K562 (cell line): ENCODE measurements at regions not wholly inside any gene's neighbourhood (a gene's known extent, or its start where the extent isn't known, plus 50 kb on each side); places are given as distances from the start of the nearest gene placed in this dataset.

Experiments used
- ATAC-seq: fragments of 200-7000 bp; cut with Tn5 transposase; 3 replicates; pipeline ENCODE4 v1.9.1; 2020; ENCODE audit warnings: moderate library complexity
- BruUV-seq: library from RNA; stranded (reverse); fragments of 400-500 nt; replicated peaks from 2 replicates; lab custom pipeline; 2021; lab: Mats Ljungman, UMichigan
- CTCF ChIA-PET: fragments of 300-600 bp; formaldehyde crosslinking; extraction: SDS; loops from one replicate; lab custom pipeline; 2021; ENCODE audit warnings: low intra/inter-chr PET ratio; lab: Yijun Ruan, JAX
- POLR2A ChIA-PET: fragments of 300-600, 350-650 bp; sonication (Branson Sonifier 250); formaldehyde crosslinking; extraction: SDS; loops from one replicate; lab custom pipeline; 2021; ENCODE audit warnings: antibody characterized with exemption, inconsistent platforms; lab: Yijun Ruan, JAX
- DNase-seq, 4 experiments: peaks; one replicate each; pipeline versions ENCODE4 v3.0.0 to v3.0.0-alpha.2; 2011 to 2018; ENCODE audit warnings: low spot score in 3 of 4, mixed read lengths in 3 of 4; ENCODE audit errors: extremely low read depth in 1 of 4
- FAIRE-seq: peaks from 2 replicates; lab custom pipeline; 2011; peaks lifted over from hg19 to GRCh38; lab: Jason Lieb, UNC
- H2AFZ ChIP-seq: 2 replicates; pipeline ENCODE4 v1.6.0; 2011; ENCODE audit warnings: low read depth, low read length, control low read depth, inconsistent platforms
- H3K27ac ChIP-seq: fragments of 200-600 bp; 3 replicates; pipeline ENCODE4 v1.8.0; 2011; ENCODE audit warnings: low read depth, mild to moderate bottlenecking, control low read depth, inconsistent platforms, low read length, moderate library complexity, mixed read lengths; ENCODE audit errors: extremely low read depth
- H3K27me3 ChIP-seq, 2 experiments: fragments of 300-600 bp in 1 of 2; 2 replicates in 1 of 2; 3 replicates in 1 of 2; pipeline versions ENCODE4 v1.6.0 to v1.8.0; 2011; ENCODE audit warnings: inconsistent platforms in 2 of 2, low read length in 2 of 2, mild to moderate bottlenecking in 1 of 2, mixed read lengths in 1 of 2, moderate library complexity in 1 of 2; ENCODE audit not compliant: control insufficient read depth in 2 of 2, insufficient read depth in 2 of 2
- H3K36me3 ChIP-seq: fragments of 300-600 bp; 3 replicates; pipeline ENCODE4 v1.8.0; 2011; ENCODE audit warnings: mild to moderate bottlenecking, low read length, inconsistent platforms; ENCODE audit not compliant: control insufficient read depth, insufficient read depth
- H3K4me1 ChIP-seq, 2 experiments: fragments of 200-600 bp in 1 of 2; replicated peaks in 1 of 2; 2 replicates in 1 of 2; 3 replicates in 1 of 2; pipeline versions ENCODE4 v1.5.1 to v1.8.0; 2011; ENCODE audit warnings: inconsistent platforms in 2 of 2, low read length in 2 of 2, mild to moderate bottlenecking in 1 of 2, mixed read lengths in 1 of 2, moderate library complexity in 1 of 2; ENCODE audit not compliant: control insufficient read depth in 2 of 2, insufficient read depth in 2 of 2
- H3K4me2 ChIP-seq: 2 replicates; pipeline ENCODE4 v1.6.1; 2011; ENCODE audit warnings: low read length, control low read depth, inconsistent platforms, mixed read lengths; ENCODE audit not compliant: insufficient read depth
- H3K4me3 ChIP-seq: fragments of 200-600 bp; sonication (generic), shearing (Covaris generic); 2 replicates; pipeline ENCODE4 v1.5.1; 2016; ENCODE audit warnings: control low read depth, inconsistent platforms
- H3K79me2 ChIP-seq: fragments of 200-600 bp; 3 replicates; pipeline ENCODE4 v1.8.0; 2011; ENCODE audit warnings: low read length, inconsistent platforms; ENCODE audit not compliant: control insufficient read depth, insufficient read depth
- H3K9ac ChIP-seq, 2 experiments: 2 replicates each; pipeline versions ENCODE4 v1.6.0 to v1.6.1; 2011; ENCODE audit warnings: low read depth in 2 of 2, low read length in 2 of 2, control low read depth in 1 of 2, inconsistent platforms in 1 of 2, mild to moderate bottlenecking in 1 of 2, mixed read lengths in 1 of 2; ENCODE audit not compliant: insufficient read depth in 1 of 2
- H3K9me1 ChIP-seq: one replicate; pipeline ENCODE4 v1.6.0; 2011; ENCODE audit warnings: inconsistent platforms, mild to moderate bottlenecking, low read length, moderate library complexity; ENCODE audit not compliant: control insufficient read depth, insufficient read depth
- H3K9me3 ChIP-seq: replicated peaks from 2 replicates; pipeline ENCODE4 v1.5.1; 2011; ENCODE audit warnings: low read depth, low read length, inconsistent platforms; ENCODE audit not compliant: control insufficient read depth, insufficient read depth
- H4K20me1 ChIP-seq: replicated peaks from 2 replicates; pipeline ENCODE4 v1.6.1; 2011; ENCODE audit warnings: low read length, inconsistent platforms, mixed read lengths; ENCODE audit not compliant: control insufficient read depth, insufficient read depth
- AFF4 ChIP-seq: sonication (generic); formaldehyde crosslinking; IDR thresholded peaks from 2 replicates; pipeline ENCODE4 v1.8.0; 2023; ENCODE audit warnings: mild to moderate bottlenecking, missing genetic modification reagents
- ATF2 ChIP-seq: sonication (generic); formaldehyde crosslinking; IDR thresholded peaks from 2 replicates; pipeline ENCODE4 v1.8.1; 2022; ENCODE audit warnings: missing genetic modification reagents
- CHD1 ChIP-seq: fragments of 200-600 bp; sonication (generic); IDR thresholded peaks from one replicate; pipeline ENCODE4 v1.6.1; 2012; ENCODE audit warnings: mild to moderate bottlenecking, moderate library complexity, low read length, inconsistent platforms
- FUS ChIP-seq: fragments of 200-400 bp; formaldehyde crosslinking; optimal IDR thresholded peaks from 2 replicates; pipeline ENCODE3; 2017; ENCODE audit warnings: low read depth, low read length
- GATAD2A ChIP-seq: fragments of 450-650 bp; IDR thresholded peaks from 2 replicates; pipeline ENCODE4 v1.6.1; 2017
- JUN ChIP-seq, 2 experiments: sonication (generic) in 1 of 2; formaldehyde crosslinking in 1 of 2; IDR thresholded peaks; 2 replicates each; pipeline versions ENCODE4 v1.6.1 to v1.8.0; 2012 to 2022; ENCODE audit warnings: borderline replicate concordance in 2 of 2, mild to moderate bottlenecking in 2 of 2, improper control_type of control experiment in 1 of 2, low read depth in 1 of 2, low read length in 1 of 2, missing genetic modification reagents in 1 of 2
- TAF7 ChIP-seq: fragments of 450-650 bp; IDR thresholded peaks from 2 replicates; pipeline ENCODE4 v1.6.1; 2016; ENCODE audit warnings: missing genetic modification characterization, missing compliant biosample characterization
- ZBTB17 ChIP-seq: fragments of 450-650 bp; formaldehyde crosslinking; IDR thresholded peaks from 2 replicates; pipeline ENCODE4 v1.4.0; 2020; ENCODE audit warnings: mild to moderate bottlenecking
- ZNF175 ChIP-seq: fragments of 200-800 bp; sonication (Bioruptor generic); IDR thresholded peaks from 2 replicates; pipeline ENCODE4 v1.6.1; 2016; ENCODE audit warnings: low read depth, mild to moderate bottlenecking, missing genetic modification characterization, missing compliant biosample characterization
- ZNF347 ChIP-seq: fragments of 450-650 bp; formaldehyde crosslinking; IDR thresholded peaks from 2 replicates; pipeline ENCODE4 v1.4.0; 2020; ENCODE audit warnings: low read depth, mild to moderate bottlenecking, moderate library complexity
- WGBS: fragments of 100-300 bp; shearing (Covaris generic); methylation state at CpG from one replicate; pipeline ENCODE4 v1.1.6; 2016; ENCODE audit warnings: low coverage, mixed read lengths; ENCODE audit not compliant: insufficient coverage; ENCODE audit errors: missing lambda C conversion rate; 5-methylcytosine and 5-hydroxymethylcytosine counted together
- in situ Hi-C: fragments of 300-500 bp; cut with MboI; formaldehyde crosslinking; loops from 4 replicates; pipeline ENCODE4 v1.15.0; 2018; ENCODE audit warnings: inconsistent platforms, mixed read lengths
- intact Hi-C: fragments of 100-400 bp; cut with micrococcal nuclease; formaldehyde crosslinking; loops from 2 replicates; pipeline ENCODE4 v1.14.2; 2022

- Histone ChIP-seq H4K20me1 (no peaks in the 10 kb centered on the region), H3K9me1 (no peaks in the 10 kb centered on the region), H3K4me2 (no peak overlapping the region), H3K4me1 (no peaks in the 10 kb centered on the region), H2AFZ (no peak overlapping the region), H3K9ac (no peak overlapping the region), H3K79me2 (no peaks in the 10 kb centered on the region), H3K4me3 (no peak overlapping the region), H3K9me3 (no peaks in the 10 kb centered on the region), H3K27me3 (no peaks in the 10 kb centered on the region), H3K36me3 (no peaks in the 10 kb centered on the region), H3K27ac (no peak overlapping the region)
- in situ Hi-C loops = no loop called here
- no TSS peak for BruUV-seq
- FAIRE-seq (no peak), ATAC-seq (no peak), DNase-seq (no peak)
- 5% methylated on average over 4 of the region's 5 CpGs for WGBS
- no peak for TF ChIP-seq GATAD2A
- no peak for TF ChIP-seq ATF2 (CRISPR knock-in tag)
- TF ChIP-seq FUS = no peak
- POLR2A ChIA-PET = no interaction called here
- CTCF ChIA-PET = no interaction called here
- intact Hi-C loops = no loop called here
These were observed 199.1 kb upstream of the OR13F1 start for GRCh38 chr9:104304925-104305324.

- no peak for ATAC-seq
- H3K36me3 ChIP-seq = no peaks in the 10 kb centered on the region
- no peak overlapping the region for H3K9ac ChIP-seq
- ChIA-PET POLR2A (no interaction called here), CTCF (no interaction called here)
- H3K27me3 ChIP-seq = no peaks in the 10 kb centered on the region
- H3K9me1 ChIP-seq = no peaks in the 10 kb centered on the region
- H3K9me3 ChIP-seq = no peaks in the 10 kb centered on the region
- H2AFZ ChIP-seq = no peak overlapping the region
- no peak overlapping the region for H3K27ac ChIP-seq
- H4K20me1 ChIP-seq = no peaks in the 10 kb centered on the region
- WGBS = 1% methylated on average over 5 of the region's 5 CpGs
- BruUV-seq = no TSS peak
- H3K4me3 ChIP-seq = no peak overlapping the region
- no peaks in the 10 kb centered on the region for H3K4me1 ChIP-seq
- intact Hi-C loops (no loop called here), in situ Hi-C loops (no loop called here)
- no peaks in the 10 kb centered on the region for H3K79me2 ChIP-seq
- DNase-seq = no peak
- no peak for FAIRE-seq
- no peak overlapping the region for H3K4me2 ChIP-seq
- TF ChIP-seq AFF4 (no peak), TAF7 (tag) (no peak), JUN (IDR thresholded peaks at IDR 0.05; ENCODE audit: borderline replicate concordance, low read depth, low read length) (no peak), JUN (CRISPR knock-in tag; IDR thresholded peaks at IDR 0.05; ENCODE audit: borderline replicate concordance) (no peak), ZNF175 (CRISPR knock-in tag) (no peak), ZNF347 (CRISPR knock-in tag) (no peak), CHD1 (no peak), ZBTB17 (no peak)
These were observed 190.5 kb upstream of the OR13F1 start for GRCh38 chr9:104313396-104314110.
